ENCODE measurements at regions not wholly inside any gene's neighbourhood (a gene's known extent, or its start where the extent isn't known, plus 50 kb on each side); places are given as distances from the start of the nearest gene placed in this dataset.

DNA sequence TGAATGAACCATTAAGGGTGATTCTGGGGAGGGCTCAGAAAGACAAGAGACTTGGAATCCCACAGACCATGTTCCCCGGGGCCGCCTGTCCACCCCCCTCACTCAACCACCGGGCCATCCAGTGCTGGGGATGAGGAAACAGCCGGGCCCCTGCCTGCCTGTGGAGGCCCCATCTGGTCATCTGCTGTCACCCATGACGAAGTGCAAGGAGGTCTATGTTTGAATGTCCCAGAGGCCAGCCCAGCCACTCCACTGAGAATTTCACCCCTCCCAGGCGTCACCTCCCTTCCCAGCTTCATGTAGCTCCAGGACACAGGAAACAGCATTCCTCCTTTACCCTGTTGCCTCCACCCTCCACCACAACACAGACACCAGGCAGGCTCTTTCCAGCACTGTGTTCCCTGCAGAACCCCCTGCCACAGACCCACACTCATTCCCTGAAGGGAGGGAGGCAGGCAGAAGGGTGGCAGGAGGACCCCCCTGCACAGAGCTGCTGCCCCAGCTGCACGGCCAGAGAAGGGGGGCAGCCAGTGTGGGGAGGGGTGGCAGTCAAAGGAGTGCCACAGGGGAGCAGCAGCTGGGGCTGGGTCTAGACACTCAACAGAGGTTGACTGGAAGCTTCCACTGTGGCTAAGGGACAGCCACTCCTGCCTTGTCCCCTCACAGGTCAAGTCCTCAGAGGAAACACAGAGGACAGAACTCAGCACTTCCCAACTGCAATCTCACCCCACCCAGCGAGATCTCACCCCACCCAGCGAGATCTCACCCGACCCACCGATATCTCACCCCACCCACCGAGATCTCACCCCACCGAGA, 50.3 kb upstream of the PPP2R5C start:
- H3K4me3 ChIP-seq (replicated peaks; ENCODE audit: low read depth, low read length): no peak overlapping the region
- no peak for DNase-seq (ENCODE audit: extremely low read depth, low read depth)
- no peak for TF ChIP-seq CTCF (IDR thresholded peaks at IDR 0.05; ENCODE audit: low read depth, low read length, missing control alignments)

All from HFF-Myc (cell line).